HCT116 (cell line): ENCODE measurements at regions not wholly inside any gene's neighbourhood (a gene's known extent, or its start where the extent isn't known, plus 50 kb on each side); places are given as distances from the start of the nearest gene placed in this dataset.

Source experiments
- ATAC-seq: fragments of 200-7000 bp; cut with Tn5 transposase; 2 replicates; pipeline ENCODE4 v1.9.1; 2020; ENCODE audit warnings: mild to moderate bottlenecking, moderate library complexity
- BruUV-seq: library from RNA; stranded (reverse); fragments of 400-500 nt; replicated peaks from 2 replicates; lab custom pipeline; 2021; lab: Mats Ljungman, UMichigan
- CTCF ChIA-PET: fragments of 300-600 bp; sonication (Branson Sonifier 250); formaldehyde crosslinking; loops from one replicate; lab custom pipeline; 2021; ENCODE audit warnings: antibody characterized with exemption; lab: Charles Lee
- POLR2A ChIA-PET: fragments of 300-600, 350-600 bp; sonication (Branson Sonifier 250); formaldehyde crosslinking; loops from one replicate; lab custom pipeline; 2021; ENCODE audit warnings: antibody characterized with exemption; lab: Charles Lee
- RAD21 ChIA-PET, 2 experiments: fragments of 300-600 bp; sonication (Branson Sonifier 250); formaldehyde crosslinking; loops; one replicate each; lab custom pipeline; 2023; ENCODE audit warnings: low total read pairs in 2 of 2; ENCODE audit not compliant: uncharacterized antibody in 2 of 2, unreplicated experiment in 2 of 2, low non-redundant PET in 1 of 2; lab: Charles Lee
- DNase-seq: peaks from one replicate; pipeline ENCODE4 v3.0.0-alpha.2; 2010; ENCODE audit warnings: low read depth, low spot score
- H2AFZ ChIP-seq: fragments of 200-600 bp; shearing (Covaris generic), sonication (generic); 2 replicates; pipeline ENCODE4 v1.6.1; 2017; ENCODE audit warnings: low read depth, mixed run types, mixed read lengths, antibody characterized with exemption, low read length; ENCODE audit not compliant: poor library complexity, severe bottlenecking
- H3K27ac ChIP-seq: 2 replicates; pipeline ENCODE4 v1.5.1; 2012; ENCODE audit warnings: low read depth, low read length
- H3K27me3 ChIP-seq: fragments of 200-600 bp; sonication (generic); 2 replicates; pipeline ENCODE4 v1.6.1; 2016; ENCODE audit warnings: mixed run types, low read length, mixed read lengths; ENCODE audit not compliant: insufficient read depth
- H3K36me3 ChIP-seq, 2 experiments: fragments of 200-500 bp in 1 of 2; fragments of 200-600 bp in 1 of 2; sonication (Bioruptor generic) in 1 of 2; sonication (generic) in 1 of 2; 2 replicates each; pipeline versions ENCODE4 v1.5.1 to v1.6.1; 2014 to 2016; ENCODE audit warnings: low read length in 2 of 2, inconsistent platforms in 1 of 2, mixed read lengths in 1 of 2, mixed run types in 1 of 2; ENCODE audit not compliant: insufficient read depth in 2 of 2, control insufficient read depth in 1 of 2
- H3K4me1 ChIP-seq, 2 experiments: fragments of 200-600 bp in 1 of 2; sonication (generic) in 1 of 2; 2 replicates each; pipeline versions ENCODE4 v1.5.1 to v1.6.1; 2012 to 2017; ENCODE audit warnings: low read length in 2 of 2, inconsistent platforms in 1 of 2, mild to moderate bottlenecking in 1 of 2, mixed read lengths in 1 of 2, mixed run types in 1 of 2, moderate library complexity in 1 of 2; ENCODE audit not compliant: insufficient read depth in 2 of 2, control insufficient read depth in 1 of 2
- H3K4me2 ChIP-seq: fragments of 200-600 bp; sonication (generic); 2 replicates; pipeline ENCODE4 v1.6.1; 2017; ENCODE audit warnings: mixed run types, low read length, mixed read lengths
- H3K4me3 ChIP-seq, 2 experiments: fragments of 200-600 bp in 1 of 2; sonication (generic) in 1 of 2; replicated peaks in 1 of 2; 2 replicates each; pipeline ENCODE4 v1.5.1; 2011 to 2016; ENCODE audit warnings: low read length in 2 of 2, control low read depth in 1 of 2, low read depth in 1 of 2, mild to moderate bottlenecking in 1 of 2, mixed read lengths in 1 of 2, mixed run types in 1 of 2
- H3K79me2 ChIP-seq: fragments of 200-600 bp; sonication (generic); 2 replicates; pipeline ENCODE4 v1.6.1; 2017; ENCODE audit warnings: mild to moderate bottlenecking, mixed run types, low read length, moderate library complexity, mixed read lengths; ENCODE audit not compliant: insufficient read depth
- H3K9ac ChIP-seq: fragments of 200-600 bp; sonication (generic); 2 replicates; pipeline ENCODE4 v1.6.1; 2016; ENCODE audit warnings: low read length, mixed read lengths
- H3K9me2 ChIP-seq: fragments of 200-600 bp; sonication (generic), shearing (Covaris generic); 2 replicates; pipeline ENCODE4 v1.6.1; 2017; ENCODE audit warnings: mixed run types, mild to moderate bottlenecking, moderate library complexity; ENCODE audit not compliant: insufficient read depth
- H3K9me3 ChIP-seq, 2 experiments: fragments of 200-500 bp in 1 of 2; fragments of 200-600 bp in 1 of 2; sonication (Bioruptor generic) in 1 of 2; sonication (generic) in 1 of 2; 2 replicates each; pipeline ENCODE4 v1.6.1; 2014 to 2017; ENCODE audit warnings: low read length in 2 of 2, mixed read lengths in 2 of 2, inconsistent platforms in 1 of 2, low read depth in 1 of 2, mild to moderate bottlenecking in 1 of 2, mixed run types in 1 of 2, moderate library complexity in 1 of 2; ENCODE audit not compliant: control insufficient read depth in 1 of 2, insufficient read depth in 1 of 2
- H4K20me1 ChIP-seq: fragments of 200-600 bp; sonication (generic), shearing (Covaris generic); 2 replicates; pipeline ENCODE4 v1.6.1; 2017; ENCODE audit warnings: mixed run types, mild to moderate bottlenecking, moderate library complexity; ENCODE audit not compliant: insufficient read depth
- CBX3 ChIP-seq: IDR thresholded peaks from 2 replicates; pipeline ENCODE4 v1.6.1; 2012; ENCODE audit warnings: low read depth
- CEBPB ChIP-seq: IDR thresholded peaks from 2 replicates; pipeline ENCODE4 v1.6.1; 2012; ENCODE audit warnings: low read depth
- JUND ChIP-seq: IDR thresholded peaks from 2 replicates; pipeline ENCODE4 v1.6.1; 2012
- POLR2A ChIP-seq: IDR thresholded peaks from 2 replicates; pipeline ENCODE4 v1.7.0; 2011; ENCODE audit warnings: borderline replicate concordance; ENCODE audit not compliant: insufficient read depth, insufficient read length; ENCODE audit errors: extremely low read depth
- RAD21 ChIP-seq: IDR thresholded peaks from 2 replicates; pipeline ENCODE4 v1.6.1; 2012; ENCODE audit warnings: low read depth, mild to moderate bottlenecking
- SIN3A ChIP-seq: IDR thresholded peaks from 2 replicates; pipeline ENCODE4 v1.6.1; 2012; ENCODE audit warnings: low read depth
- SRF ChIP-seq: IDR thresholded peaks from 2 replicates; pipeline ENCODE4 v1.6.1; 2012; ENCODE audit warnings: low read depth
- YY1 ChIP-seq: IDR thresholded peaks from 2 replicates; pipeline ENCODE4 v1.6.1; 2011; ENCODE audit warnings: low read length, low read depth, moderate library complexity, mild to moderate bottlenecking; ENCODE audit not compliant: insufficient replicate concordance; ENCODE audit errors: extremely low read depth
- ZNF274 ChIP-seq: fragments of 200-500 bp; sonication (Bioruptor generic); IDR thresholded peaks from 2 replicates; pipeline ENCODE4 v1.6.1; 2014; ENCODE audit warnings: mild to moderate bottlenecking, low read depth, low read length, inconsistent platforms
- intact Hi-C: fragments of 100-400 bp; cut with micrococcal nuclease; formaldehyde crosslinking; loops from 2 replicates; pipeline ENCODE4 v1.10.0; 2022
- TF ChIP-seq, protein P1 (sequence below): IDR thresholded peaks from 2 replicates; pipeline ENCODE4 v1.6.1; 2012; ENCODE audit warnings: low read depth
- TF ChIP-seq, protein P2 (sequence below): IDR thresholded peaks from 2 replicates; pipeline ENCODE4 v1.6.1; 2012
- TF ChIP-seq, protein P3 (sequence below), 3 experiments: fragments of 200-600 bp in 1 of 3; sonication (generic) in 1 of 3; IDR thresholded peaks in 2 of 3; conservative IDR thresholded peaks in 1 of 3; 2 replicates each; pipeline ENCODE4 v1.5.1; 2012 to 2017; ENCODE audit warnings: low read depth in 2 of 3, low read length in 2 of 3, antibody characterized with exemption in 1 of 3, borderline replicate concordance in 1 of 3, control low read depth in 1 of 3, mild to moderate bottlenecking in 1 of 3, mixed read lengths in 1 of 3, mixed run types in 1 of 3, moderate library complexity in 1 of 3; ENCODE audit not compliant: insufficient read depth in 1 of 3
- TF ChIP-seq, protein P4 (sequence below): IDR thresholded peaks from 2 replicates; pipeline ENCODE4 v1.6.1; 2012

DNA sequence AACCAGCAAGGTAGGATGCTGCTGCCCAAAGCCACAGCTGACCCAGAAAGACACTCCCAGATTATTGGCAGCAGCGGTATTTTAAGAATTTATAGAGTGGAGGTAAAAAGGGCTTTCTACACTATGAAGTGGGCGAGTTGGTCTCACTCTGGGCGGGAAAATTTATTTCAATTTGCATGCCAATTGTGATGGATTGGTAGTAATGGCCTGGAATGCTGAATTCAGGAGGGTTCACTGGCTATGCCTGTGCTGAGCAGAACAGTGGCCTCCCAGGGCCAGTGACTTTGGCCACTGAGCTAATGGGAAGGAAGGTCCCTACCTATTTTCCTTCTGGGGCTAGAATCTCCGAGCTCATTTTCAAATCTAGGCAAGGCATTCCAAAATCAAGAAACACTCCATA is 243.5 kb downstream of the TSHZ3 start (continued):
- TF ChIP-seq, protein P1, sequence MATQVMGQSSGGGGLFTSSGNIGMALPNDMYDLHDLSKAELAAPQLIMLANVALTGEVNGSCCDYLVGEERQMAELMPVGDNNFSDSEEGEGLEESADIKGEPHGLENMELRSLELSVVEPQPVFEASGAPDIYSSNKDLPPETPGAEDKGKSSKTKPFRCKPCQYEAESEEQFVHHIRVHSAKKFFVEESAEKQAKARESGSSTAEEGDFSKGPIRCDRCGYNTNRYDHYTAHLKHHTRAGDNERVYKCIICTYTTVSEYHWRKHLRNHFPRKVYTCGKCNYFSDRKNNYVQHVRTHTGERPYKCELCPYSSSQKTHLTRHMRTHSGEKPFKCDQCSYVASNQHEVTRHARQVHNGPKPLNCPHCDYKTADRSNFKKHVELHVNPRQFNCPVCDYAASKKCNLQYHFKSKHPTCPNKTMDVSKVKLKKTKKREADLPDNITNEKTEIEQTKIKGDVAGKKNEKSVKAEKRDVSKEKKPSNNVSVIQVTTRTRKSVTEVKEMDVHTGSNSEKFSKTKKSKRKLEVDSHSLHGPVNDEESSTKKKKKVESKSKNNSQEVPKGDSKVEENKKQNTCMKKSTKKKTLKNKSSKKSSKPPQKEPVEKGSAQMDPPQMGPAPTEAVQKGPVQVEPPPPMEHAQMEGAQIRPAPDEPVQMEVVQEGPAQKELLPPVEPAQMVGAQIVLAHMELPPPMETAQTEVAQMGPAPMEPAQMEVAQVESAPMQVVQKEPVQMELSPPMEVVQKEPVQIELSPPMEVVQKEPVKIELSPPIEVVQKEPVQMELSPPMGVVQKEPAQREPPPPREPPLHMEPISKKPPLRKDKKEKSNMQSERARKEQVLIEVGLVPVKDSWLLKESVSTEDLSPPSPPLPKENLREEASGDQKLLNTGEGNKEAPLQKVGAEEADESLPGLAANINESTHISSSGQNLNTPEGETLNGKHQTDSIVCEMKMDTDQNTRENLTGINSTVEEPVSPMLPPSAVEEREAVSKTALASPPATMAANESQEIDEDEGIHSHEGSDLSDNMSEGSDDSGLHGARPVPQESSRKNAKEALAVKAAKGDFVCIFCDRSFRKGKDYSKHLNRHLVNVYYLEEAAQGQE, result no peak
- no peak for TF ChIP-seq POLR2A
- no peak for TF ChIP-seq ZNF274
- no peak for TF ChIP-seq SRF
- TF ChIP-seq YY1, result no peak
- no peak for TF ChIP-seq RAD21

DNA sequence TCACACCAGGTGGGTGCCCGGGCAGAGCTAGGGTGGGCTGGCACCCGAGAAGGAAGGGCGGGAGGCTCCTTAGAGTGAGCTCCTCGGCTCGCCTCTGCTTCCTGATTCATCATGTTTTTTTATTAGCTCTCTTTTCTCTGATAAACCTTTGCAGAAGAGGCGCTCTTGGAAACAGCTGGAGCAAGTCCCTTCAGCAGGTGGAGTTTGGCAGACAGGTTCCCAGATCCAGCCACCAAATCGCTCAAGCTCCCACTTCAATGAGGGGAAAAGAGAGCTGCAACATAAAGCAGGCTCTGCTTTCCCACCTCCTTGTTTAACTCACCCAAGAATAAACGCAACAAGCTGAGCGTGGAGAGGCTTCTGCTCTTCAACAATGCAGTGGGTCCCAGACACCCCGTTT is 244.8 kb downstream of the TSHZ3 start:
- Histone ChIP-seq H3K36me3 (no peaks in the 10 kb centered on the region), H3K4me1 (no peaks in the 10 kb centered on the region), H3K4me2 (no peak overlapping the region), H3K4me3 (no peak overlapping the region), H3K9me2 (no peaks in the 10 kb centered on the region), H4K20me1 (no peaks in the 10 kb centered on the region), H3K79me2 (no peaks in the 10 kb centered on the region), H3K9ac (no peak overlapping the region), H3K27me3 (no peaks in the 10 kb centered on the region), H2AFZ (no peak overlapping the region), H3K9me3 (peaks cover 8 to 36% of the 10 kb centered on the region in 2 experiments; a peak in 2 of 4 replicates), H3K27ac (no peak overlapping the region)
- ChIA-PET RAD21 (no interaction called here), POLR2A (no interaction called here), CTCF (no interaction called here)
- DNase-seq (no peak), ATAC-seq (no peak)
- TF ChIP-seq, protein P2, sequence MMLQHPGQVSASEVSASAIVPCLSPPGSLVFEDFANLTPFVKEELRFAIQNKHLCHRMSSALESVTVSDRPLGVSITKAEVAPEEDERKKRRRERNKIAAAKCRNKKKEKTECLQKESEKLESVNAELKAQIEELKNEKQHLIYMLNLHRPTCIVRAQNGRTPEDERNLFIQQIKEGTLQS, result no peak
- TF ChIP-seq JUND, result no peak
- TF ChIP-seq SIN3A, result no peak
- no peak for TF ChIP-seq CEBPB
- no peak for TF ChIP-seq CBX3
- TF ChIP-seq RAD21, result no peak
- no peak for TF ChIP-seq YY1
- TF ChIP-seq, protein P3, sequence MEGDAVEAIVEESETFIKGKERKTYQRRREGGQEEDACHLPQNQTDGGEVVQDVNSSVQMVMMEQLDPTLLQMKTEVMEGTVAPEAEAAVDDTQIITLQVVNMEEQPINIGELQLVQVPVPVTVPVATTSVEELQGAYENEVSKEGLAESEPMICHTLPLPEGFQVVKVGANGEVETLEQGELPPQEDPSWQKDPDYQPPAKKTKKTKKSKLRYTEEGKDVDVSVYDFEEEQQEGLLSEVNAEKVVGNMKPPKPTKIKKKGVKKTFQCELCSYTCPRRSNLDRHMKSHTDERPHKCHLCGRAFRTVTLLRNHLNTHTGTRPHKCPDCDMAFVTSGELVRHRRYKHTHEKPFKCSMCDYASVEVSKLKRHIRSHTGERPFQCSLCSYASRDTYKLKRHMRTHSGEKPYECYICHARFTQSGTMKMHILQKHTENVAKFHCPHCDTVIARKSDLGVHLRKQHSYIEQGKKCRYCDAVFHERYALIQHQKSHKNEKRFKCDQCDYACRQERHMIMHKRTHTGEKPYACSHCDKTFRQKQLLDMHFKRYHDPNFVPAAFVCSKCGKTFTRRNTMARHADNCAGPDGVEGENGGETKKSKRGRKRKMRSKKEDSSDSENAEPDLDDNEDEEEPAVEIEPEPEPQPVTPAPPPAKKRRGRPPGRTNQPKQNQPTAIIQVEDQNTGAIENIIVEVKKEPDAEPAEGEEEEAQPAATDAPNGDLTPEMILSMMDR (IDR thresholded peaks at IDR 0.05 in 2 of 3, conservative IDR thresholded peaks at IDR 0.05 in 1 of 3; ENCODE audit: borderline replicate concordance in 1 of 3, insufficient read depth in 1 of 3, low read depth in 2 of 3, low read length in 2 of 3), result no peak
- TF ChIP-seq, protein P4, sequence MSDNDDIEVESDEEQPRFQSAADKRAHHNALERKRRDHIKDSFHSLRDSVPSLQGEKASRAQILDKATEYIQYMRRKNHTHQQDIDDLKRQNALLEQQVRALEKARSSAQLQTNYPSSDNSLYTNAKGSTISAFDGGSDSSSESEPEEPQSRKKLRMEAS, result no peak
- BruUV-seq, result no TSS peak
- intact Hi-C loops, result no loop called here
